AG04449 (cell line): ENCODE measurements at regions not wholly inside any gene's neighbourhood (a gene's known extent, or its start where the extent isn't known, plus 50 kb on each side); places are given as distances from the start of the nearest gene placed in this dataset.

Experiments
- CTCF ChIA-PET: fragments of 350-600 bp; formaldehyde crosslinking; extraction: SDS; loops from one replicate; lab custom pipeline; 2021; ENCODE audit warnings: antibody characterized with exemption; lab: Yijun Ruan, JAX
- POLR2A ChIA-PET: fragments of 400-600, 350-600 bp; formaldehyde crosslinking; extraction: SDS; loops from one replicate; lab custom pipeline; 2020; ENCODE audit warnings: antibody characterized with exemption, inconsistent platforms; lab: Yijun Ruan, JAX
- DNase-seq: peaks from one replicate; pipeline ENCODE4 v3.0.0-alpha.2; 2010; ENCODE audit warnings: low read depth, low spot score
- H3K4me3 ChIP-seq: 2 replicates; pipeline ENCODE4 v1.5.1; 2011; ENCODE audit warnings: low read depth, mild to moderate bottlenecking, control low read depth, low read length
- CTCF ChIP-seq: IDR thresholded peaks from one replicate; pipeline ENCODE4 v1.5.1; 2011; ENCODE audit warnings: mild to moderate bottlenecking, moderate library complexity, low read length, control low read depth, inconsistent platforms; ENCODE audit not compliant: insufficient read depth; ENCODE audit errors: missing control alignments

- ChIA-PET POLR2A (no interaction called here), CTCF (no interaction called here)
- no peak for DNase-seq
These were observed 198.7 kb downstream of the SEMA6A start for GRCh38 chr5:116375926-116376325.

GRCh38 chr5:116374434-116374852 lies 200.2 kb downstream of the SEMA6A start:
- no peak for DNase-seq
- ChIA-PET CTCF (no interaction called here), POLR2A (no interaction called here)
- no peak overlapping the region for H3K4me3 ChIP-seq
- no peak for TF ChIP-seq CTCF

More at GRCh38 chr5:116375926-116376325, 198.7 kb downstream of the SEMA6A start:
- no peak overlapping the region for H3K4me3 ChIP-seq
- no peak for TF ChIP-seq CTCF

GRCh38 chr5:116372931-116373597 lies 201.6 kb downstream of the SEMA6A start:
- TF ChIP-seq CTCF = no peak
- POLR2A ChIA-PET = no interaction called here
- CTCF ChIA-PET = no interaction called here
- no peak overlapping the region for H3K4me3 ChIP-seq
- no peak for DNase-seq

- TF ChIP-seq CTCF = no peak
- no peak for DNase-seq
- POLR2A ChIA-PET = no interaction called here
- no peak overlapping the region for H3K4me3 ChIP-seq
- CTCF ChIA-PET = no interaction called here
These were observed 202.7 kb downstream of the SEMA6A start for GRCh38 chr5:116371935-116372334.

- ChIA-PET POLR2A (interaction anchor here (0.7 kb wide), 1 partner anchor 28 kb away, joined by 3 read pairs; no protein-coding TSS in a partner anchor), CTCF (no interaction called here)
- no peak for TF ChIP-seq CTCF
- DNase-seq = no peak
- H3K4me3 ChIP-seq = no peak overlapping the region
These were observed 203.2 kb downstream of the SEMA6A start for GRCh38 chr5:116371431-116371830.

GRCh38 chr5:116370886-116371285 lies 203.7 kb downstream of the SEMA6A start:
- POLR2A ChIA-PET = interaction anchor here (0.7 kb wide), 1 partner anchor 28 kb away, joined by 3 read pairs; no protein-coding TSS in a partner anchor
- DNase-seq = no peak
- CTCF ChIA-PET = no interaction called here
- H3K4me3 ChIP-seq = no peak overlapping the region
- no peak for TF ChIP-seq CTCF
